CD14-positive monocyte (primary cell): ENCODE measurements at regions not wholly inside any gene's neighbourhood (a gene's known extent, or its start where the extent isn't known, plus 50 kb on each side); places are given as distances from the start of the nearest gene placed in this dataset.
A peak's percentile ranks its signal among the peaks of the same experiment; 100 is the strongest.

Experiments used
- DNase-seq, 3 donors: peaks; one replicate each; pipeline ENCODE4 v3.0.0-alpha.2; 2011 to 2022
- H2AFZ ChIP-seq: 2 replicates; pipeline ENCODE4 v1.6.0; 2012; ENCODE audit warnings: mild to moderate bottlenecking, low read depth, low read length, inconsistent platforms; ENCODE audit not compliant: insufficient read depth, poor library complexity, severe bottlenecking
- H3K27ac ChIP-seq, 2 donors: 1 replicate in 1 of 2; 2 replicates in 1 of 2; pipeline ENCODE4 v1.5.1; 2012 to 2013; ENCODE audit warnings: low read length in 2 of 2, control low read depth in 1 of 2, inconsistent platforms in 1 of 2, low read depth in 1 of 2, mild to moderate bottlenecking in 1 of 2
- H3K27me3 ChIP-seq, 2 donors: one replicate each; pipeline versions ENCODE4 v1.6.0 to v1.6.1; 2011 to 2013; ENCODE audit warnings: low read length in 2 of 2; ENCODE audit not compliant: control insufficient read depth in 2 of 2, insufficient read depth in 2 of 2
- H3K36me3 ChIP-seq, 2 donors: replicated peaks in 1 of 2; 1 replicate in 1 of 2; 2 replicates in 1 of 2; pipeline versions ENCODE4 v1.5.1 to v1.6.1; 2012 to 2013; ENCODE audit warnings: low read length in 2 of 2, control low read depth in 1 of 2, inconsistent platforms in 1 of 2, mild to moderate bottlenecking in 1 of 2; ENCODE audit not compliant: insufficient read depth in 2 of 2, control insufficient read depth in 1 of 2
- H3K4me1 ChIP-seq, 2 donors: 1 replicate in 1 of 2; 2 replicates in 1 of 2; pipeline versions ENCODE4 v1.5.1 to v1.6.1; 2012 to 2013; ENCODE audit warnings: low read length in 2 of 2, control low read depth in 1 of 2, inconsistent platforms in 1 of 2, mild to moderate bottlenecking in 1 of 2, moderate library complexity in 1 of 2; ENCODE audit not compliant: insufficient read depth in 2 of 2, control insufficient read depth in 1 of 2
- H3K4me2 ChIP-seq: replicated peaks from 2 replicates; pipeline ENCODE3; 2012; ENCODE audit warnings: low read length, moderate library complexity, mild to moderate bottlenecking; ENCODE audit not compliant: poor library complexity, severe bottlenecking; ENCODE audit errors: extremely low read depth
- H3K4me3 ChIP-seq, 3 experiments: fragments of 200-600 bp in 1 of 3; sonication (generic) in 1 of 3; replicated peaks in 1 of 3; 1 replicate in 2 of 3; 2 replicates in 1 of 3; pipeline ENCODE4 v1.5.1; 2011 to 2013; ENCODE audit warnings: low read length in 3 of 3, mild to moderate bottlenecking in 3 of 3, control low read depth in 2 of 3, low read depth in 2 of 3, inconsistent platforms in 1 of 3, moderate library complexity in 1 of 3
- H3K79me2 ChIP-seq: 2 replicates; pipeline ENCODE4 v1.6.0; 2012; ENCODE audit warnings: mild to moderate bottlenecking, control low read depth, inconsistent platforms, low read length, moderate library complexity; ENCODE audit not compliant: insufficient read depth
- H3K9ac ChIP-seq: 2 replicates; pipeline ENCODE4 v1.6.0; 2017; ENCODE audit warnings: low read length, mild to moderate bottlenecking; ENCODE audit not compliant: insufficient read depth, poor library complexity, severe bottlenecking
- H3K9me3 ChIP-seq, 2 donors: replicated peaks in 1 of 2; 1 replicate in 1 of 2; 2 replicates in 1 of 2; pipeline versions ENCODE4 v1.5.1 to v1.6.1; 2012 to 2013; ENCODE audit warnings: low read length in 2 of 2, control low read depth in 1 of 2; ENCODE audit not compliant: control insufficient read depth in 1 of 2, insufficient read depth in 1 of 2
- H4K20me1 ChIP-seq: 2 replicates; pipeline ENCODE4 v1.6.0; 2012; ENCODE audit warnings: mild to moderate bottlenecking, low read length, control low read depth, moderate library complexity; ENCODE audit not compliant: insufficient read depth
- H3K27ac Mint-ChIP-seq, 7 donors: one replicate each; pipeline ENCODE4 v1.8.0; 2020; ENCODE audit warnings: mild to moderate bottlenecking in 7 of 7, mixed read lengths in 7 of 7, moderate library complexity in 6 of 7, inconsistent platforms in 2 of 7
- H3K27me3 Mint-ChIP-seq, 3 donors: one replicate each; pipeline ENCODE4 v1.8.0; 2021 to 2022; ENCODE audit warnings: low read depth in 3 of 3, mild to moderate bottlenecking in 3 of 3, mixed read lengths in 3 of 3, moderate library complexity in 3 of 3, inconsistent platforms in 1 of 3
- H3K36me3 Mint-ChIP-seq, 2 donors: one replicate each; pipeline ENCODE4 v1.8.0; 2020; ENCODE audit warnings: mixed read lengths in 2 of 2, inconsistent platforms in 1 of 2, mild to moderate bottlenecking in 1 of 2
- H3K4me1 Mint-ChIP-seq: one replicate; pipeline ENCODE4 v1.8.0; 2020; ENCODE audit warnings: mild to moderate bottlenecking, mixed read lengths
- H3K4me3 Mint-ChIP-seq, 2 donors: one replicate each; pipeline ENCODE4 v1.8.0; 2020; ENCODE audit warnings: mild to moderate bottlenecking in 2 of 2, mixed read lengths in 2 of 2, moderate library complexity in 1 of 2
- H3K9me3 Mint-ChIP-seq, 7 donors: one replicate each; pipeline ENCODE4 v1.8.0; 2020 to 2022; ENCODE audit warnings: mixed read lengths in 7 of 7, mild to moderate bottlenecking in 6 of 7, moderate library complexity in 6 of 7, inconsistent platforms in 2 of 7
- CTCF ChIP-seq: fragments of 200-600 bp; IDR thresholded peaks from one replicate; pipeline ENCODE4 v1.8.0; 2022; ENCODE audit warnings: antibody characterized with exemption, mild to moderate bottlenecking
- WGBS: methylation state at CpG from one replicate; pipeline ENCODE4 v1.1.5; 2013; ENCODE audit warnings: missing lambda C conversion rate; ENCODE audit not compliant: insufficient coverage; 5-methylcytosine and 5-hydroxymethylcytosine counted together
- intact Hi-C, 2 donors: fragments of 100-400 bp; cut with micrococcal nuclease; formaldehyde crosslinking; loops; one replicate each; pipeline versions ENCODE4 v1.15.0 to v1.15.1; 2023

GRCh38 chr6:15137086-15137485 lies 108.8 kb upstream of the JARID2 start:
- Mint-ChIP-seq H3K36me3 (no peaks in the 10 kb centered on the region), H3K27me3 (no peaks in the 10 kb centered on the region), H3K27ac (no peak overlapping the region), H3K9me3 (no peaks in the 10 kb centered on the region), H3K4me1 (peaks cover 30% of the 10 kb centered on the region), H3K4me3 (no peak overlapping the region)
- H3K9me3 ChIP-seq: no peaks in the 10 kb centered on the region
- no peak overlapping the region for H3K27ac ChIP-seq
- no peak overlapping the region for H2AFZ ChIP-seq
- no peaks in the 10 kb centered on the region for H4K20me1 ChIP-seq
- intact Hi-C loops: no loop called here
- no peak for DNase-seq
- no CpG with 5 or more reads among the region's 1 CpG for WGBS
- no peaks in the 10 kb centered on the region for H3K79me2 ChIP-seq
- no peak overlapping the region for H3K9ac ChIP-seq
- no peak overlapping the region for H3K4me2 ChIP-seq
- no peaks in the 10 kb centered on the region for H3K36me3 ChIP-seq
- no peaks in the 10 kb centered on the region for H3K27me3 ChIP-seq
- H3K4me1 ChIP-seq: peaks cover 16 to 18% of the 10 kb centered on the region in 2 donors
- no peak overlapping the region for H3K4me3 ChIP-seq
- TF ChIP-seq CTCF: no peak

GRCh38 chr6:15143086-15143485 lies 102.8 kb upstream of the JARID2 start:
- WGBS: 100% methylated on average over 1 of the region's 3 CpGs
- H3K27me3 Mint-ChIP-seq: no peaks in the 10 kb centered on the region
- Histone ChIP-seq H3K79me2 (no peaks in the 10 kb centered on the region), H3K9ac (no peak overlapping the region), H2AFZ (no peak overlapping the region), H4K20me1 (no peaks in the 10 kb centered on the region), H3K4me2 (no peak overlapping the region), H3K27me3 (no peaks in the 10 kb centered on the region), H3K27ac (no peak overlapping the region), H3K36me3 (no peaks in the 10 kb centered on the region), H3K4me3 (no peak overlapping the region), H3K9me3 (no peaks in the 10 kb centered on the region), H3K4me1 (peaks cover 8% of the 10 kb centered on the region in 2 donors)
- peaks cover 16% of the 10 kb centered on the region for H3K4me1 Mint-ChIP-seq
- no peaks in the 10 kb centered on the region for H3K9me3 Mint-ChIP-seq
- no peak for DNase-seq
- peak overlapping the region in 1 of 7 donors; percentile 50 for H3K27ac Mint-ChIP-seq
- no peaks in the 10 kb centered on the region for H3K36me3 Mint-ChIP-seq
- TF ChIP-seq CTCF: no peak
- H3K4me3 Mint-ChIP-seq: no peak overlapping the region
- intact Hi-C loops: no loop called here
